IMR-90 (cell line): ENCODE measurements at regions not wholly inside any gene's neighbourhood (a gene's known extent, or its start where the extent isn't known, plus 50 kb on each side); places are given as distances from the start of the nearest gene placed in this dataset.

Source experiments
- ATAC-seq: fragments of 200-7000 bp; cut with Tn5 transposase; 2 replicates; pipeline ENCODE4 v1.9.1; 2020; ENCODE audit warnings: low read depth, mild to moderate bottlenecking, moderate library complexity
- BruUV-seq: library from RNA; stranded (reverse); fragments of 400-500 nt; replicated peaks from 2 replicates; lab custom pipeline; 2021; lab: Mats Ljungman, UMichigan
- CTCF ChIA-PET: fragments of 300-600 bp; formaldehyde crosslinking; extraction: SDS; loops from one replicate; lab custom pipeline; 2021; ENCODE audit warnings: antibody characterized with exemption; lab: Yijun Ruan, JAX
- POLR2A ChIA-PET: fragments of 300-600 bp; sonication (Branson Sonifier 250); formaldehyde crosslinking; loops from one replicate; lab custom pipeline; 2022; ENCODE audit warnings: antibody characterized with exemption; ENCODE audit not compliant: unreplicated experiment; lab: Charles Lee
- DNase-seq: peaks from one replicate; pipeline ENCODE4 v3.0.0; 2013
- H2AFZ ChIP-seq: replicated peaks from 2 replicates; pipeline ENCODE3; 2013; ENCODE audit warnings: low read length, mild to moderate bottlenecking; ENCODE audit not compliant: poor library complexity
- H2AK5ac ChIP-seq: 2 replicates; pipeline ENCODE4 v1.6.1; 2013; ENCODE audit warnings: low read depth, low read length, inconsistent platforms
- H2AK9ac ChIP-seq: replicated peaks from 2 replicates; pipeline ENCODE3; 2013; ENCODE audit warnings: mild to moderate bottlenecking, low read depth, low read length, moderate library complexity; ENCODE audit not compliant: poor library complexity
- H2BK120ac ChIP-seq: 2 replicates; pipeline ENCODE4 v1.6.1; 2013; ENCODE audit warnings: low read depth, low read length, inconsistent platforms
- H2BK15ac ChIP-seq: 3 replicates; pipeline ENCODE4 v1.6.1; 2013; ENCODE audit warnings: low read depth, low read length, inconsistent platforms
- H2BK20ac ChIP-seq: 2 replicates; pipeline ENCODE4 v1.6.1; 2013; ENCODE audit warnings: low read depth, mild to moderate bottlenecking, inconsistent platforms, low read length, moderate library complexity
- H2BK5ac ChIP-seq: 2 replicates; pipeline ENCODE4 v1.6.1; 2013; ENCODE audit warnings: mild to moderate bottlenecking, low read depth, low read length, inconsistent platforms; ENCODE audit not compliant: poor library complexity, severe bottlenecking
- H3K14ac ChIP-seq: replicated peaks from 2 replicates; pipeline ENCODE4 v1.6.1; 2013; ENCODE audit warnings: low read depth, low read length, inconsistent platforms
- H3K18ac ChIP-seq: 2 replicates; pipeline ENCODE4 v1.6.1; 2013; ENCODE audit warnings: low read depth, low read length, control low read depth
- H3K23ac ChIP-seq: 2 replicates; pipeline ENCODE4 v1.6.1; 2013; ENCODE audit warnings: low read depth, low read length, inconsistent platforms
- H3K27ac ChIP-seq: 2 replicates; pipeline ENCODE4 v1.5.1; 2013; ENCODE audit warnings: mild to moderate bottlenecking, control low read depth, low read length; ENCODE audit not compliant: insufficient read depth
- H3K27me3 ChIP-seq: 2 replicates; pipeline ENCODE4 v1.6.1; 2013; ENCODE audit warnings: low read length; ENCODE audit not compliant: control insufficient read depth, insufficient read depth
- H3K36me3 ChIP-seq: 2 replicates; pipeline ENCODE4 v1.6.1; 2013; ENCODE audit warnings: low read length, mixed read lengths; ENCODE audit not compliant: control insufficient read depth, insufficient read depth
- H3K4ac ChIP-seq: 2 replicates; pipeline ENCODE4 v1.6.1; 2013; ENCODE audit warnings: low read depth, low read length, inconsistent platforms
- H3K4me1 ChIP-seq: 2 replicates; pipeline ENCODE4 v1.6.1; 2013; ENCODE audit warnings: low read length, mixed read lengths; ENCODE audit not compliant: control insufficient read depth, insufficient read depth
- H3K4me2 ChIP-seq: 2 replicates; pipeline ENCODE4 v1.6.1; 2013; ENCODE audit warnings: low read depth, mild to moderate bottlenecking, control low read depth, low read length, moderate library complexity
- H3K4me3 ChIP-seq: 2 replicates; pipeline ENCODE4 v1.5.1; 2013; ENCODE audit warnings: low read depth, mild to moderate bottlenecking, control low read depth, low read length, moderate library complexity; ENCODE audit not compliant: insufficient read depth
- H3K56ac ChIP-seq: 2 replicates; pipeline ENCODE4 v1.6.1; 2013; ENCODE audit warnings: low read length, inconsistent platforms; ENCODE audit not compliant: insufficient read depth; ENCODE audit errors: extremely low read depth
- H3K79me1 ChIP-seq, 2 experiments: 2 replicates each; pipeline ENCODE4 v1.6.1; 2013; ENCODE audit warnings: low read length in 2 of 2, inconsistent platforms in 1 of 2, low read depth in 1 of 2
- H3K9ac ChIP-seq: 2 replicates; pipeline ENCODE4 v1.6.1; 2013; ENCODE audit warnings: low read depth, low read length, control low read depth
- H3K9me1 ChIP-seq: 2 replicates; pipeline ENCODE4 v1.6.1; 2013; ENCODE audit warnings: low read length, inconsistent platforms; ENCODE audit not compliant: insufficient read depth
- H3K9me3 ChIP-seq: 2 replicates; pipeline ENCODE4 v1.6.1; 2013; ENCODE audit warnings: low read length; ENCODE audit not compliant: control insufficient read depth, insufficient read depth
- H4K20me1 ChIP-seq: 2 replicates; pipeline ENCODE4 v1.6.1; 2013; ENCODE audit warnings: low read length, inconsistent platforms; ENCODE audit not compliant: insufficient read depth
- H4K5ac ChIP-seq: 2 replicates; pipeline ENCODE4 v1.6.1; 2013; ENCODE audit warnings: mild to moderate bottlenecking, low read depth, low read length, control low read depth
- H4K8ac ChIP-seq, 2 experiments: 2 replicates each; pipeline ENCODE4 v1.6.1; 2013; ENCODE audit warnings: low read depth in 2 of 2, low read length in 2 of 2, control low read depth in 1 of 2, inconsistent platforms in 1 of 2
- H4K91ac ChIP-seq: 2 replicates; pipeline ENCODE4 v1.6.1; 2013; ENCODE audit warnings: low read depth, low read length, inconsistent platforms; ENCODE audit not compliant: insufficient read depth
- BHLHE40 ChIP-seq: fragments of 150-350 bp; IDR thresholded peaks from 2 replicates; pipeline ENCODE4 v1.6.1; 2016; ENCODE audit warnings: mild to moderate bottlenecking, low read depth, low read length
- CEBPB ChIP-seq: IDR thresholded peaks from 2 replicates; pipeline ENCODE4 v1.6.1; 2012; ENCODE audit warnings: low read depth, low read length, improper control_type of control experiment
- ELK1 ChIP-seq: fragments of 150-350 bp; IDR thresholded peaks from 2 replicates; pipeline ENCODE4 v1.6.1; 2016; ENCODE audit warnings: low read depth, mild to moderate bottlenecking, low read length, moderate library complexity, borderline replicate concordance
- FOS ChIP-seq: fragments of 150-350 bp; IDR thresholded peaks from 2 replicates; pipeline ENCODE4 v1.6.1; 2016; ENCODE audit warnings: low read depth, low read length
- MAFK ChIP-seq: IDR thresholded peaks from 2 replicates; pipeline ENCODE4 v1.6.1; 2012; ENCODE audit warnings: low read depth, low read length, improper control_type of control experiment
- MAZ ChIP-seq: IDR thresholded peaks from 2 replicates; pipeline ENCODE4 v1.6.1; 2012; ENCODE audit warnings: low read depth, mild to moderate bottlenecking, low read length, improper control_type of control experiment, moderate library complexity, borderline replicate concordance
- MXI1 ChIP-seq: IDR thresholded peaks from 2 replicates; pipeline ENCODE4 v1.6.1; 2012; ENCODE audit warnings: low read depth, mild to moderate bottlenecking, low read length, moderate library complexity, borderline replicate concordance
- NFE2L2 ChIP-seq: fragments of 150-350 bp; IDR thresholded peaks from 2 replicates; pipeline ENCODE4 v1.6.1; 2016; ENCODE audit warnings: low read depth, mild to moderate bottlenecking, low read length
- POLR2A ChIP-seq: IDR thresholded peaks from 2 replicates; pipeline ENCODE4 v1.6.1; 2012; ENCODE audit warnings: mild to moderate bottlenecking, low read depth, low read length
- RAD21 ChIP-seq: IDR thresholded peaks from 2 replicates; pipeline ENCODE4 v1.6.1; 2012; ENCODE audit warnings: low read length, improper control_type of control experiment
- RCOR1 ChIP-seq: IDR thresholded peaks from 2 replicates; pipeline ENCODE4 v1.6.1; 2012; ENCODE audit warnings: mild to moderate bottlenecking, low read length, improper control_type of control experiment; ENCODE audit not compliant: insufficient replicate concordance
- RFX5 ChIP-seq: IDR thresholded peaks from 2 replicates; pipeline ENCODE4 v1.8.0; 2012; ENCODE audit warnings: low read depth, mild to moderate bottlenecking, low read length, moderate library complexity
- SMC3 ChIP-seq: fragments of 150-350 bp; IDR thresholded peaks from 2 replicates; pipeline ENCODE4 v1.6.1; 2016; ENCODE audit warnings: low read depth, mild to moderate bottlenecking, antibody characterized with exemption, low read length, moderate library complexity
- USF2 ChIP-seq: fragments of 150-350 bp; IDR thresholded peaks from 2 replicates; pipeline ENCODE4 v1.6.1; 2017; ENCODE audit warnings: mild to moderate bottlenecking, antibody characterized with exemption, low read length, low read depth
- WGBS, 2 experiments: methylation state at CpG; one replicate each; pipeline versions ENCODE4 v1.1.5 to v1.1.7; 2013; ENCODE audit warnings: missing lambda C conversion rate in 2 of 2; ENCODE audit not compliant: insufficient read length in 1 of 2; ENCODE audit errors: extremely low coverage in 2 of 2; 5-methylcytosine and 5-hydroxymethylcytosine counted together
- dilution Hi-C: fragments of 300-500 bp; cut with HindIII; formaldehyde crosslinking; loops from one replicate; pipeline ENCODE4 v1.14.3; 2018; ENCODE audit warnings: low sequenced_read_pairs; ENCODE audit not compliant: unreplicated experiment
- in situ Hi-C: fragments of 300-500 bp; cut with MboI; formaldehyde crosslinking; loops from 3 replicates; pipeline ENCODE4 v1.14.3; 2019; ENCODE audit warnings: low sequenced_read_pairs, inconsistent platforms, mixed read lengths
- intact Hi-C: fragments of 100-400 bp; cut with micrococcal nuclease; formaldehyde crosslinking; loops from 2 replicates; pipeline ENCODE4 v1.10.0; 2022
- TF ChIP-seq, protein P1 (sequence below): conservative IDR thresholded peaks from 2 replicates; pipeline ENCODE4 v1.5.1; 2012; ENCODE audit warnings: mild to moderate bottlenecking, low read depth, low read length, improper control_type of control experiment

DNA sequence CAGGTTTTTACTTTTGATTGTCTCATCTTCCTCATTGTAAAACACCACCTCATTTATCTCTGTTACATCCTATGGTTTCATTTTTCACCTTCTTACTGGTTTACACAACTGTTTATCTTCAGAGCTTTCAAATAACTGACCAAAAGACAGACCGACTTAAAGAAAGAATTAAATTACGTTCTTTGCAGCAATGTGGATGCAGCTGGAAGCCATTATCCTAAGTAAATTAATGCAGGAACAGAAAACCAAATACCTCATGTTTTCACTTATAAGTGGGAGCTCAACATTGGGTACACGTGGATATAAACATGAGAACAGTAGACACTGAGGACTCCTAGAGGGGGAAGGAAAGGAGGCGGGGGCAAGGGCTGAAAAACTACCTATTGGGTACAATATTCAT, 729.0 kb upstream of the USP15 start:
- BruUV-seq = no TSS peak
- Histone ChIP-seq H2BK15ac (no peak overlapping the region), H2AFZ (no peak overlapping the region), H4K5ac (no peak overlapping the region), H3K23ac (no peak overlapping the region), H3K27ac (no peak overlapping the region), H3K4ac (no peak overlapping the region), H4K20me1 (no peaks in the 10 kb centered on the region), H3K4me3 (no peak overlapping the region), H3K27me3 (no peaks in the 10 kb centered on the region), H3K36me3 (no peaks in the 10 kb centered on the region), H3K9ac (no peak overlapping the region), H3K14ac (no peak overlapping the region), H3K56ac (no peak overlapping the region), H4K8ac (no peak overlapping the region), H3K9me3 (no peaks in the 10 kb centered on the region), H2AK5ac (no peak overlapping the region), H2BK20ac (no peak overlapping the region), H2BK120ac (no peak overlapping the region), H3K79me1 (no peaks in the 10 kb centered on the region), H3K18ac (no peak overlapping the region), H3K4me2 (no peak overlapping the region), H3K9me1 (no peaks in the 10 kb centered on the region), H3K4me1 (no peaks in the 10 kb centered on the region), H2AK9ac (no peak overlapping the region), H2BK5ac (no peak overlapping the region), H4K91ac (no peak overlapping the region)
- CTCF ChIA-PET = no interaction called here
- TF ChIP-seq, protein P1, sequence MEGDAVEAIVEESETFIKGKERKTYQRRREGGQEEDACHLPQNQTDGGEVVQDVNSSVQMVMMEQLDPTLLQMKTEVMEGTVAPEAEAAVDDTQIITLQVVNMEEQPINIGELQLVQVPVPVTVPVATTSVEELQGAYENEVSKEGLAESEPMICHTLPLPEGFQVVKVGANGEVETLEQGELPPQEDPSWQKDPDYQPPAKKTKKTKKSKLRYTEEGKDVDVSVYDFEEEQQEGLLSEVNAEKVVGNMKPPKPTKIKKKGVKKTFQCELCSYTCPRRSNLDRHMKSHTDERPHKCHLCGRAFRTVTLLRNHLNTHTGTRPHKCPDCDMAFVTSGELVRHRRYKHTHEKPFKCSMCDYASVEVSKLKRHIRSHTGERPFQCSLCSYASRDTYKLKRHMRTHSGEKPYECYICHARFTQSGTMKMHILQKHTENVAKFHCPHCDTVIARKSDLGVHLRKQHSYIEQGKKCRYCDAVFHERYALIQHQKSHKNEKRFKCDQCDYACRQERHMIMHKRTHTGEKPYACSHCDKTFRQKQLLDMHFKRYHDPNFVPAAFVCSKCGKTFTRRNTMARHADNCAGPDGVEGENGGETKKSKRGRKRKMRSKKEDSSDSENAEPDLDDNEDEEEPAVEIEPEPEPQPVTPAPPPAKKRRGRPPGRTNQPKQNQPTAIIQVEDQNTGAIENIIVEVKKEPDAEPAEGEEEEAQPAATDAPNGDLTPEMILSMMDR = no peak
- TF ChIP-seq RCOR1 (no peak), USF2 (no peak), NFE2L2 (no peak), POLR2A (no peak), BHLHE40 (no peak), MXI1 (no peak), RFX5 (no peak), FOS (no peak), MAZ (no peak), SMC3 (no peak), MAFK (no peak), ELK1 (no peak), CEBPB (no peak), RAD21 (no peak)
- no peak for DNase-seq
- WGBS, 2 experiments = no CpG with 5 or more reads among the region's 4 CpGs
- dilution Hi-C loops = no loop called here
- POLR2A ChIA-PET = no interaction called here
- intact Hi-C loops = no loop called here
- in situ Hi-C loops = no loop called here
- ATAC-seq = no peak
